Inferior parietal cortex (tissue), 1 donor: ENCODE measurements at regions not wholly inside any gene's neighbourhood (a gene's known extent, or its start where the extent isn't known, plus 50 kb on each side); places are given as distances from the start of the nearest gene placed in this dataset.

ENCODE experiments used
- DNase-seq: peaks from one replicate; pipeline ENCODE4 v3.0.0-alpha.2; 2016; ENCODE audit errors: extremely low spot score

GRCh38 chr12:24473097-24473496 is 475.8 kb downstream of the BCAT1 start:
- no peak for DNase-seq

GRCh38 chr12:24470050-24470449 is 478.9 kb downstream of the BCAT1 start:
- no peak for DNase-seq

- no peak for DNase-seq
Measured at GRCh38 chr12:24469089-24469488, 479.8 kb downstream of the BCAT1 start.

- no peak for DNase-seq
Measured at GRCh38 chr12:24467226-24467625, 481.7 kb downstream of the BCAT1 start.

- no peak for DNase-seq
Measured at GRCh38 chr12:24463375-24463774, 485.5 kb downstream of the BCAT1 start.

GRCh38 chr12:24462946-24463345 is 486.0 kb downstream of the BCAT1 start:
- DNase-seq = no peak

- no peak for DNase-seq
Measured at GRCh38 chr12:24460506-24460905, 488.4 kb downstream of the BCAT1 start.

- DNase-seq = no peak
Measured at GRCh38 chr12:24460099-24460498, 488.8 kb downstream of the BCAT1 start.

- no peak for DNase-seq
Measured at GRCh38 chr12:24455811-24456210, 493.1 kb downstream of the BCAT1 start.

GRCh38 chr12:24447678-24448077 is 498.2 kb upstream of the SOX5 start:
- no peak for DNase-seq

GRCh38 chr12:24446287-24446686 is 496.8 kb upstream of the SOX5 start:
- no peak for DNase-seq

- DNase-seq = no peak
Measured at GRCh38 chr12:24444634-24445033, 495.2 kb upstream of the SOX5 start.

GRCh38 chr12:24441458-24441857 is 492.0 kb upstream of the SOX5 start:
- no peak for DNase-seq

- DNase-seq = no peak
Measured at GRCh38 chr12:24436667-24437066, 487.2 kb upstream of the SOX5 start.

- DNase-seq = no peak
Measured at GRCh38 chr12:24431872-24432271, 482.4 kb upstream of the SOX5 start.

- no peak for DNase-seq
Measured at GRCh38 chr12:24427776-24428175, 478.3 kb upstream of the SOX5 start.

- DNase-seq = no peak
Measured at GRCh38 chr12:24425601-24425970, 476.1 kb upstream of the SOX5 start.

- no peak for DNase-seq
Measured at GRCh38 chr12:24424889-24425600, 475.6 kb upstream of the SOX5 start.

- DNase-seq = no peak
Measured at GRCh38 chr12:24424376-24424775, 474.9 kb upstream of the SOX5 start.

- no peak for DNase-seq
Measured at GRCh38 chr12:24423611-24424010, 474.1 kb upstream of the SOX5 start.

GRCh38 chr12:24421759-24422158 is 472.3 kb upstream of the SOX5 start:
- no peak for DNase-seq

GRCh38 chr12:24418157-24418556 is 468.7 kb upstream of the SOX5 start:
- no peak for DNase-seq

GRCh38 chr12:24416423-24417109 is 467.1 kb upstream of the SOX5 start:
- no peak for DNase-seq

GRCh38 chr12:24415934-24416333 is 466.5 kb upstream of the SOX5 start:
- no peak for DNase-seq
